HG02870 (cell line): ENCODE measurements at regions not wholly inside any gene's neighbourhood (a gene's known extent, or its start where the extent isn't known, plus 50 kb on each side); places are given as distances from the start of the nearest gene placed in this dataset.
"Not testable (repeated sequence)": the region's sequence is repeated elsewhere in the genome, so short reads cannot be mapped to it uniquely, and the experiment has no call there.

Experiments
- ATAC-seq: cut with Tn5 transposase; IDR thresholded peaks from one replicate; pipeline ENCODE4 v1.9.1; 2021; ENCODE audit warnings: mild to moderate bottlenecking, moderate library complexity; ENCODE audit not compliant: unreplicated experiment

DNA sequence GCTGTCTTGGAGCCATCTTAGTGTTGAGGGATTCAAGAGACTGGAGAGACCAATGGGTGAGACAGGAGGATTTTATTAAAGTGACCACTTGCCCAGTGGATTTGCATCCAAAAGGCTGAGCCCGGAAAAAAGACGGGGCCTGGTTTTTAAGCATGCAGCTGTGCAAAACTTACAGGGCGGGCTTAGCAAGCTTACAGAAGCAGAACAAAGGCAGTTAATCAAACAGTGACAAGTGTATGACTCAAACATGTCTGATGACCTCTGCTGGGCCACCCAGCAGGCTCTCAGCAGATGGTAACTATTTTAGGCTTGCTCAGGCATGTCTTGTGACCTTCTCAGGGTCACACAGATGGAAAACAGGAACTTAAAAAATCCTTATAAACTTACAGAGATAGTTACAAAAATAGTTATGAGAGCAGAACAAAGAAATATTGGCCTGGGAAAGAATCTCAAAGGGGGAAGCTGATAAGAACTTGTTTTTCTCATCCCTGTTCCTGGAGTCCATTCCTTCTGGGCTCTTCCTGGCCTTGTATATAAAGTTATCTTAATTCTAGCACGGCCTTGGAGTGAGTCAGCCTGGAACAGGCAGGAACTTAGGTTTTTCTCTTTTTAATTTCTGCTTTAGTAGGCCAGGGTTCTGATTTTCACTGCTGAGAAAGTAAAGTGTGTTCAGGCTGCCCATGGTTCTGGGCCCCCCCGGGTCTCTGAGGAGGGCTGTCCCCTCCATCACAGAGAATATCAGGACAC is 141.3 kb downstream of the CCDC74A start:
- not testable (repeated sequence) for ATAC-seq

- not testable (repeated sequence) for ATAC-seq
These were observed 144.3 kb downstream of the CCDC74A start for GRCh38 chr2:131671841-131672470.

GRCh38 chr2:131672471-131673399 is 145.0 kb downstream of the CCDC74A start:
- ATAC-seq = peak; percentile 74

DNA sequence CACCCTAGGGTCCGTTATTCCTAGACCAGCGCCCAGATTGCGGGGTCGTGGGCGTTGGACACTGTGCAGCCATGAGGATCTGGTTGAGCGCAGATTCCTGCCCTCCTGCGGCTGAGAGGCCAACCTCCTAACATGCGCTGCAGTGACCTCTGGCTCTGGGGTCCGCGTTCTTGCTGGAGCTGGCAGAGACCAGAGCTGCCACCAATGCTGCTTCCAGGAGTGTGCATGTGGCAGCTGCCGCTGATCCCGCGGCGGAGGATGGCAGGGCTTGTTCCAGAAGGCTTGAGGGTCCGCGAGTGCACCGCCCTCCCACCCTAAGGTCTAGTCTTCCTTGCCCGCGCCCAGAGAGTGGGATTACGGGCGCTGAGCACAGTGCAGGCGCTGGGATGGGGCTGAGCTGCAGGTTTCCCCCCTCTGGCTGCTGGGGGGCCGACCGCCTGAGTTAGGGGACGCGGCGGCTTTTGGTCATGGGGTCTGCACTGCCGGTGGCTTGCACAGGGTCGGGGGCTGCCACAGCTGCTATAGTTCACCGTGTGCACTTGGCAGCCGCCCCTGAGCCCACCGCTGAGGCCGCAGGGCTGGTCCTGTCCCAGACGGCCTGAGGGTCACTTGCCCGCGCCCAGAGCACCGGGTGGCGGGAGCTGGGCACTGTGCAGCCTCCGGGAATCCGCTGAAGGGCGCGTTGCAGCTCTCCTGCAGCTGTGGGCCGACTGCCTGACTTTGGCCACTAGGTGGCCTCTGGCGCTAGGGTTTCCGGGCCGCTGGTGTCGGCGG is 145.9 kb downstream of the CCDC74A start:
- peak; percentile 77 for ATAC-seq

GRCh38 chr2:131674174-131674507 is 146.5 kb downstream of the CCDC74A start:
- ATAC-seq = no peak

- peak; percentile 18 for ATAC-seq
These were observed 154.0 kb downstream of the CCDC74A start for GRCh38 chr2:131681611-131682121.

DNA sequence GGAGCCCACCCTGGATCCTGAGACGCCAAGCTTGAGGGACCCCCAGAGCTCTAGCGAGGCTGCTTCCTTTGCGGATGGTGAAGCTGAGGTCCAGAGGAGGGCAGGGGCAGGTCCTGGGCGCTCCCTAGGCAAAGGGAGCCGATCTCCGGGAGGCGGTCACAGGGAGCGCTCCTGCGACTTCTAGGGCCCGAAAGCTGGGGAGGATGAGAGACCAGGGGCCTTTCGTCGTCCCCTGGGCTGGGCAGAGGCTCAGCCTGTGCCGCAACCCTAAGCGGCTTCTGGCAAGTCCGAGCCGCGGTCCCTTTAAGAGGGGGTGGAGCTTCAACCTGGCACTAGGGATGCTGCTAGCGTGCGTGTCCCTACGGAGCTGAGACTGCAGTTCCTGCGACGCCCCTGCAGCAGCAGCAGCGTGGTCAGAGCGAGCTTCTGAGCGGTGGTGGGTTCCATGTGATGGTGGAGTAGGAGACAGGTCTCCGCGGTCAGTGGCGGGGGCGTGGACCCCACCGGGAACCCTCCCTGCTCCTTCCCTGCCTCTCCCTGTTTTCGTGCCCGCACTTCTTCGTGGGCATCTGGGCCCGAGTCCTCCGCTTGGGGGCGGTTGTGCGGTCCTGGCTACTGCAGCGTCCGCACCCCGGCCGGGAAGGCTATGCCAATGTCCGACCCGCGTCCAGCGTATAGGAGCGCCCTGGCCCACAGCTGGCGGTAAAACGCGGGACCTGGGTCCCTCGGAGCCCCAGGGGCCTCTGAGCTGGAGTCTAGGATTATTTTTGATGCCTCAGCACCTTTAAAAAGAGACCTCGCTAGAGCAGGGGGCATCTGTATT is 154.6 kb downstream of the CCDC74A start:
- peak; percentile 99 for ATAC-seq

DNA sequence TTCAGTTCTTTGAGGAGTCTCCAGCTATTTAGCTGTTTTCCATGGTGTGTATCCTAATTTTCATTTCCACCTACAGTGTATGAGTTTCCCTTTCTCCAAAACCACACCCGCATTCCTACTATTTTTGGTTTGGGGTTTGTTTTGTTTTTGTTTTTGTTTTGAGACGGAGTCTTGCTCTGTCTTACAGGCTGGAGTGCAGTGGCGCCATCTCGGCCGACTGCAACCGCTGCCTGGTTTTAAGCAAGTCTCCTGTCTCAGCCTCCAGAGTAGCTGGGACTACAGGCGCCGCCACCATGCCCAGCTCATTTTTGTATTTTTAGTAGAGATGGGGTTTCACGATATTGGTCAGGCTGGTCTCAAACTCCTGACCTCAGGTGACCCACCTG is 155.2 kb downstream of the CCDC74A start:
- peak; percentile 35 for ATAC-seq

GRCh38 chr2:131684631-131685316 is 157.1 kb downstream of the CCDC74A start:
- not testable (repeated sequence) for ATAC-seq

DNA sequence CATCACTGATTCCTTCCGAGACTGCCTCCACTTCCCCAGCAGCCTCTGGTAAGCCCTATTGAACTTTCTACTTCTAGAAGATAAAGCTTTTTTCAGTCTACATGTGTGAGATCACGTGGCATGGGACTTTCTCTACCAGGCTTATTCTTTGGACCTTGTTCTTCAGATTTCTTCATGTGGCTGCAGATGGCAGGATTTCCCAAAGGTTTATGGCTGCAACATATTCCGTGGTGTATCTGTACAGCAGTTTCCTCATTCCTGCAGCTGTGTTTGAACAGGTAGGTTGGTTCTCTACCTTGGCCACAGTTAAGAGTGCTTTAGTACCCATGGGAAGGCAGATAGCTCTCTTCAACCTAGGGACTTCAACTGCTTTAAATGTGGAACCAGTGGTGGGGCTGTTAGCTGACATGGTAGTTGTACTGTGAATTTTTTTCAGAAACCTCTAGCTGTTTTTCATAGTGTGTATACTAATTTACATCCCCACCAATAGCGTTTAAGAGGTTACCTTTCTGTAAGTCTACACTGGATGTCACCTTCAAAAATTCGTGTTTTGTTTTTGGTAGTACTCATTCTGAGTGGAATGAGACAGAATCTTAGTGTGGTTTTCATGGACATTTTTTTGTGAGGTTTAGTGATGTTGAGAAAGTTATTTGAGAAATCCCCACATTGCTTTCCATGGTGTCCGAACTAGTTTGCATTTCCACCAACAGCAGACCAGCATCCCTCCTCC is 158.6 kb downstream of the CCDC74A start:
- not testable (repeated sequence) for ATAC-seq

GRCh38 chr2:131686894-131687238 is 159.2 kb downstream of the CCDC74A start:
- not testable (repeated sequence) for ATAC-seq

DNA sequence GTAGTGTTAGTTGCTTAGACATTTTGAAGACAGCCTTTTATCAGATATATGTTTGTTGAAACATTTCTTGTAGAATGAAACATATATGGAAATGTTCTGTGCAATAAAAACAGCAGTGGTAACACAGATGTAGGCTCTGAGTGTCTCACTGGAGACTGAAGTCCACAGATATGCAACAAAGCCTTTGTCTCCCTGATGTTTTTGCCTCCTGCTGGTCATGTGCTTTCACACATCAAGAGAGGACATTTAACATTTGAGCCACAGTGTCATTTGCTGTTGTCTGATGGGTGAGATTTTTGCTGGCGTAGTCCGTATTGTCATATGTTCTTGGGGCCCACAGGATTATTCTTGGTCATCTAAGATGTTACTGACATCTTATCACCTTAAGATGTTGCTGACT is 161.4 kb downstream of the CCDC74A start:
- ATAC-seq = not testable (repeated sequence)

DNA sequence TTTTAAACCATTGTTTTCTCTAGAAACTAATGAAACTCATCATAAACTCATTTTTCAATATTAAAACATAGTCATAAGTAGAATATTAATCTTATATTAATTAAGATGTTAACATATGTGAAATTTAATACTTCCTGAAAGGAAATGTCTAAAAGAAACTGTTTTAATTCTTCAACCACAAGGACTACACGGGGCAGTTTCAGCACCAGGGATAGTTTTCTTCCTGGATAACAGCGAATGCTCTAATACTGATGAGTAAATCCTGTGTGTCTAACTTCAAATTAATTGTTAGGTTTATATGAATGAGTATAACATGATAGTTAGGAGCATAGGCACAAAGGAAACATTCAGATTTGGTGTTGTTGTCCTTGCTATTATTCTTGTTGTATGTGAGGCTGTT is 183.6 kb downstream of the CCDC74A start:
- ATAC-seq = not testable (repeated sequence)

DNA sequence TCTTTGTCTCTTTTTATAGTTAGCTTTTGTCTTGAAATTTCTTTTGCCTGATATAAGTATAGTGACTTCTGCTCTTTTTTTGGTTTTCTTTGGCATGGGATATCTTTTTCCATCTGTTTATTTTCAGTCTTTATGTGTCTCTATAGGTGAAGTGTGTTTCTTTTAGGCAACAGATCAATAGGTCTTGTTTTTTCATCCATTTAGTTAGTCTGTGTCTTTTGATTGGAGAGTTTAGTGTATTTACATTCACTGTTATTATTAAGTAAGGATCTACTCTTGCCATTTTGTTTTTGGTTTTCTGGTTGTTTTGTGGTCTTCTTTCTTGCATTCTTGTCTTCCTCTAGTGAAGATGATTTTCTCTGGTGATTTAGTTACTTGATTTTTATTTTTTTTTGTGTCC is 190.2 kb downstream of the CCDC74A start:
- ATAC-seq = not testable (repeated sequence)

GRCh38 chr2:131721163-131721562 is 193.5 kb downstream of the CCDC74A start:
- not testable (repeated sequence) for ATAC-seq

DNA sequence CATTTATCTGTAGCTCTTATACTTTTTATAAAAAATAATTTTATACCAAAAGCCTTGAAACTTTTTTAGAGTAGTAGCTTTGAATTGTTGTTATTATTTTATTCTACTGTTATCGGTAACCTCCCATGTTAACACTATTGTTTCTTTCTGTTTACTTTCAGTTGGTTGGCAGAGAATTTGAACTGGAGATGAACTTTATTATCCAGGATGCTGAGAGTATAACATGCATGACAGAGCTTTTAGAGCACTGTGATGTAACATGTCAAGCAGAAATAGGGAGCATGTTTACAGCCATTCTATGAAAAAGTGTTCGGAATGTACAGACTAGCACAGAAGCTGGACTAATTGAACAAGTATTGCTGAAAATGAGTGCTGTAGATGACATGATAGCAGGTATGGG is 194.6 kb downstream of the CCDC74A start:
- ATAC-seq = not testable (repeated sequence)

GRCh38 chr2:131724019-131724418 is 196.3 kb downstream of the CCDC74A start:
- no peak for ATAC-seq

DNA sequence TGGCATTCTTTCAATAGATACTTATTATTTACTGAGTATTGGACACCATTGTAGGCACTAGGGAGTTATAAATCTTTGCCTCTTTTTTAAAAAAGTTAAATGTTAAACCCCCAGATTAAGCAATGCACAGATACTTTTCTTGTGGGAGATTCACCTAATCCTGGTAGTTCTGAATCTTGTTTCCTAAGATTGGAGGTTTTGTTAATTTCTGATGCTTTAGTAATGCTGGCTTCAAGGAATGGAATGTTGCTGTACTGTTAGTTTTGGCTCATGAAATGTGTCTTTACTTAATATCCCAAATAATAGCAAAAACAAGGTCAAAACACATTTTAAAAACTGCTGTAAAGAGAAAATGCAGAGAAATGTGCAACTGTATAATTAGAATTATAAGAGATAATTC is 200.8 kb downstream of the CCDC74A start:
- ATAC-seq = not testable (repeated sequence)
